Sigmoid colon (tissue), 4 donors: ENCODE measurements at regions not wholly inside any gene's neighbourhood (a gene's known extent, or its start where the extent isn't known, plus 50 kb on each side); places are given as distances from the start of the nearest gene placed in this dataset.
"Not testable (repeated sequence)": the region's sequence is repeated elsewhere in the genome, so short reads cannot be mapped to it uniquely, and the experiment has no call there.

ENCODE experiments used
- EP300 ChIP-seq, 4 donors: sonication (generic); formaldehyde crosslinking; IDR thresholded peaks; one replicate each; pipeline ENCODE4 v1.6.1; 2017; ENCODE audit warnings: antibody characterized with exemption in 4 of 4
- POLR2A ChIP-seq, 2 donors: fragments of 450-650 bp; IDR thresholded peaks; one replicate each; pipeline ENCODE4 v1.6.1; 2016; ENCODE audit warnings: antibody characterized with exemption in 2 of 2, mild to moderate bottlenecking in 2 of 2, moderate library complexity in 2 of 2
- TF ChIP-seq, protein P1 (sequence below), 4 experiments: fragments of 450-650 bp in 3 of 4; fragments of 200-600 bp in 1 of 4; IDR thresholded peaks; one replicate each; pipeline ENCODE4 v1.5.1; 2016 to 2019; ENCODE audit warnings: antibody characterized with exemption in 4 of 4, mild to moderate bottlenecking in 3 of 4, moderate library complexity in 2 of 4

DNA sequence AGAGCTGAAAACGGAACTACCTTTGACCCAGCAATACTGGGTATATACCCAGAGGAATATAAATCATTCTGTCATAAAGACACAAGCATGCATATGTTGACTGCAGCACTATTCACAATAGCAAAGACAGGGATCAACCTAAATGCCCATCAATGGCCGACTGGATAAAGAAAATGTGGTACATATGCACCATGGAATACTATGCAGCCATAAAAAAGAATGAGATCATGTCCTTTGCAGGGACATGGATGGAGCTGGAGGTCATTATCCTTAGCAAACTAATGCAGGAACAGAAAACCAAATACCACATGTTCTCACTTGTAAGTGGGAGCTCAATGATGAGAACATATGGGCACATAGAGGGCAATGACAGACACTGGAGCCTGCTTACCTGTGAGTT is 100.2 kb upstream of the JCAD start:
- TF ChIP-seq, protein P1, sequence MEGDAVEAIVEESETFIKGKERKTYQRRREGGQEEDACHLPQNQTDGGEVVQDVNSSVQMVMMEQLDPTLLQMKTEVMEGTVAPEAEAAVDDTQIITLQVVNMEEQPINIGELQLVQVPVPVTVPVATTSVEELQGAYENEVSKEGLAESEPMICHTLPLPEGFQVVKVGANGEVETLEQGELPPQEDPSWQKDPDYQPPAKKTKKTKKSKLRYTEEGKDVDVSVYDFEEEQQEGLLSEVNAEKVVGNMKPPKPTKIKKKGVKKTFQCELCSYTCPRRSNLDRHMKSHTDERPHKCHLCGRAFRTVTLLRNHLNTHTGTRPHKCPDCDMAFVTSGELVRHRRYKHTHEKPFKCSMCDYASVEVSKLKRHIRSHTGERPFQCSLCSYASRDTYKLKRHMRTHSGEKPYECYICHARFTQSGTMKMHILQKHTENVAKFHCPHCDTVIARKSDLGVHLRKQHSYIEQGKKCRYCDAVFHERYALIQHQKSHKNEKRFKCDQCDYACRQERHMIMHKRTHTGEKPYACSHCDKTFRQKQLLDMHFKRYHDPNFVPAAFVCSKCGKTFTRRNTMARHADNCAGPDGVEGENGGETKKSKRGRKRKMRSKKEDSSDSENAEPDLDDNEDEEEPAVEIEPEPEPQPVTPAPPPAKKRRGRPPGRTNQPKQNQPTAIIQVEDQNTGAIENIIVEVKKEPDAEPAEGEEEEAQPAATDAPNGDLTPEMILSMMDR (IDR thresholded peaks at IDR 0.05): not testable (repeated sequence)
- not testable (repeated sequence) for TF ChIP-seq POLR2A, EP300 (IDR thresholded peaks at IDR 0.05)
